Glomerular visceral epithelial cell (primary cell): ENCODE measurements at regions not wholly inside any gene's neighbourhood (a gene's known extent, or its start where the extent isn't known, plus 50 kb on each side); places are given as distances from the start of the nearest gene placed in this dataset.

Source experiments
- DNase-seq: peaks from one replicate; pipeline ENCODE4 v3.0.0-alpha.2; 2016; ENCODE audit errors: extremely low spot score

GRCh38 chr10:94085766-94086437 lies 92.2 kb downstream of the PLCE1 start:
- no peak for DNase-seq

- DNase-seq = no peak
Observed at GRCh38 chr10:94088926-94089381, 95.2 kb downstream of the PLCE1 start.

GRCh38 chr10:94091649-94092048 lies 97.9 kb downstream of the PLCE1 start:
- DNase-seq = no peak

GRCh38 chr10:94092848-94093247 lies 99.1 kb downstream of the PLCE1 start:
- no peak for DNase-seq

- DNase-seq = no peak
Observed at GRCh38 chr10:94093286-94093905, 99.7 kb downstream of the PLCE1 start.

GRCh38 chr10:94094540-94094939 lies 100.8 kb downstream of the PLCE1 start:
- no peak for DNase-seq

- DNase-seq = no peak
Observed at GRCh38 chr10:94097656-94098055, 103.9 kb downstream of the PLCE1 start.

- DNase-seq = no peak
Observed at GRCh38 chr10:94098896-94099295, 105.2 kb downstream of the PLCE1 start.

- DNase-seq = no peak
Observed at GRCh38 chr10:94101894-94102293, 108.2 kb downstream of the PLCE1 start.

GRCh38 chr10:94102436-94102835 lies 108.7 kb downstream of the PLCE1 start:
- DNase-seq = no peak

- DNase-seq = no peak
Observed at GRCh38 chr10:94103192-94103591, 109.5 kb downstream of the PLCE1 start.

- DNase-seq = no peak
Observed at GRCh38 chr10:94103801-94104221, 110.1 kb downstream of the PLCE1 start.

- no peak for DNase-seq
Observed at GRCh38 chr10:94104316-94105000, 110.7 kb downstream of the PLCE1 start.

GRCh38 chr10:94105226-94105625 lies 111.5 kb downstream of the PLCE1 start:
- DNase-seq = no peak

- DNase-seq = no peak
Observed at GRCh38 chr10:94107191-94107590, 113.5 kb downstream of the PLCE1 start.

- peak; percentile 59 for DNase-seq
Observed at GRCh38 chr10:94108200-94108599, 114.5 kb downstream of the PLCE1 start.

GRCh38 chr10:94111367-94111766 lies 117.6 kb downstream of the PLCE1 start:
- no peak for DNase-seq

- DNase-seq = no peak
Observed at GRCh38 chr10:94112321-94112720, 118.6 kb downstream of the PLCE1 start.

- DNase-seq = peak; percentile 51
Observed at GRCh38 chr10:94115725-94116124, 122.0 kb downstream of the PLCE1 start.

GRCh38 chr10:94116848-94117247 lies 123.1 kb downstream of the PLCE1 start:
- no peak for DNase-seq

- DNase-seq = no peak
Observed at GRCh38 chr10:94122211-94122610, 128.5 kb downstream of the PLCE1 start.

- DNase-seq = peak; percentile 68
Observed at GRCh38 chr10:94123258-94123995, 129.7 kb downstream of the PLCE1 start.
